Testis (tissue), 2 donors: ENCODE measurements at regions not wholly inside any gene's neighbourhood (a gene's known extent, or its start where the extent isn't known, plus 50 kb on each side); places are given as distances from the start of the nearest gene placed in this dataset.

ENCODE experiments used
- DNase-seq: peaks from one replicate; pipeline ENCODE4 v3.0.0-alpha.2; 2019
- H3K27ac ChIP-seq, 2 donors: fragments of 200-600 bp; sonication (generic); one replicate each; pipeline ENCODE4 v1.5.1; 2019
- H3K27me3 ChIP-seq: fragments of 200-600 bp; sonication (generic); one replicate; pipeline ENCODE4 v1.5.1; 2019
- H3K36me3 ChIP-seq: fragments of 200-600 bp; sonication (generic); one replicate; pipeline ENCODE4 v1.5.1; 2017; ENCODE audit warnings: low read depth; ENCODE audit errors: missing control alignments
- H3K4me1 ChIP-seq: fragments of 200-600 bp; sonication (generic); one replicate; pipeline ENCODE4 v1.5.1; 2019
- H3K4me3 ChIP-seq, 2 donors: fragments of 200-600 bp; sonication (generic); one replicate each; pipeline ENCODE4 v1.5.1; 2017 to 2019
- H3K9me3 ChIP-seq: fragments of 200-600 bp; sonication (generic); one replicate; pipeline ENCODE4 v1.5.1; 2017
- POLR2A ChIP-seq: fragments of 450-650 bp; IDR thresholded peaks from one replicate; pipeline ENCODE4 v1.6.1; 2017; ENCODE audit warnings: antibody characterized with exemption, mild to moderate bottlenecking, moderate library complexity
- WGBS, 2 donors: methylation state at CpG; one replicate each; pipeline ENCODE4 v1.1.5; 2018; 5-methylcytosine and 5-hydroxymethylcytosine counted together
- intact Hi-C: fragments of 100-400 bp; cut with DNase I; formaldehyde crosslinking; loops from one replicate; pipeline ENCODE4 v1.15.1; 2023; ENCODE audit warnings: low total_unique reads
- TF ChIP-seq, protein P1 (sequence below), 3 experiments: fragments of 450-650 bp in 2 of 3; fragments of 200-600 bp in 1 of 3; sonication (generic) in 1 of 3; IDR thresholded peaks; one replicate each; pipeline ENCODE4 v1.5.1; 2016 to 2019; ENCODE audit warnings: antibody characterized with exemption in 3 of 3, mild to moderate bottlenecking in 2 of 3, moderate library complexity in 1 of 3

DNA sequence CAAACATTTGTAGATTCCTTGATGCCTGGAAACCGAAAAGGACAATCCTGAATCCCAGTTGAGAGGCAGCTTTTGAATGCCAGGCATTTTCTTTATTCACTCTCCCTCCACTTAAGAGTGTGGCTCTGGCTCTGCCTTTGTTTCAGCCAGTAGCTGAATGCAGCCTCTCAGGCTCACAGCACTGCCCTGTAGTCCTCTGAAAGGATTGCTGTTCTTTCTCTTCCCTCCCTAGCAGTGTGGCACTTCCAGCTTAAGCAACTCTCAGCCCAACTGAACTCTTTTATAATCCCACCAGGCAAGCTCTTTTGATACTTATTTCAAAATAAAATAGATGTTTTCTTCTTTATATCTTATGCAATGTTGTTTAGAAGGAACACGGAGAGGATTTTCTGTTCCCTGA is 415.6 kb downstream of the GJA1 start:
- H3K27ac ChIP-seq: no peak overlapping the region
- no peaks in the 10 kb centered on the region for H3K36me3 ChIP-seq
- WGBS, 2 donors: 56 to 65% methylated on average over 2 of the region's 2 CpGs
- H3K27me3 ChIP-seq: no peaks in the 10 kb centered on the region
- no peak for DNase-seq
- H3K4me1 ChIP-seq: no peaks in the 10 kb centered on the region
- intact Hi-C loops: no loop called here
- no peaks in the 10 kb centered on the region for H3K9me3 ChIP-seq
- TF ChIP-seq POLR2A: no peak
- TF ChIP-seq, protein P1, sequence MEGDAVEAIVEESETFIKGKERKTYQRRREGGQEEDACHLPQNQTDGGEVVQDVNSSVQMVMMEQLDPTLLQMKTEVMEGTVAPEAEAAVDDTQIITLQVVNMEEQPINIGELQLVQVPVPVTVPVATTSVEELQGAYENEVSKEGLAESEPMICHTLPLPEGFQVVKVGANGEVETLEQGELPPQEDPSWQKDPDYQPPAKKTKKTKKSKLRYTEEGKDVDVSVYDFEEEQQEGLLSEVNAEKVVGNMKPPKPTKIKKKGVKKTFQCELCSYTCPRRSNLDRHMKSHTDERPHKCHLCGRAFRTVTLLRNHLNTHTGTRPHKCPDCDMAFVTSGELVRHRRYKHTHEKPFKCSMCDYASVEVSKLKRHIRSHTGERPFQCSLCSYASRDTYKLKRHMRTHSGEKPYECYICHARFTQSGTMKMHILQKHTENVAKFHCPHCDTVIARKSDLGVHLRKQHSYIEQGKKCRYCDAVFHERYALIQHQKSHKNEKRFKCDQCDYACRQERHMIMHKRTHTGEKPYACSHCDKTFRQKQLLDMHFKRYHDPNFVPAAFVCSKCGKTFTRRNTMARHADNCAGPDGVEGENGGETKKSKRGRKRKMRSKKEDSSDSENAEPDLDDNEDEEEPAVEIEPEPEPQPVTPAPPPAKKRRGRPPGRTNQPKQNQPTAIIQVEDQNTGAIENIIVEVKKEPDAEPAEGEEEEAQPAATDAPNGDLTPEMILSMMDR (IDR thresholded peaks at IDR 0.05): no peak
- H3K4me3 ChIP-seq: no peak overlapping the region

DNA sequence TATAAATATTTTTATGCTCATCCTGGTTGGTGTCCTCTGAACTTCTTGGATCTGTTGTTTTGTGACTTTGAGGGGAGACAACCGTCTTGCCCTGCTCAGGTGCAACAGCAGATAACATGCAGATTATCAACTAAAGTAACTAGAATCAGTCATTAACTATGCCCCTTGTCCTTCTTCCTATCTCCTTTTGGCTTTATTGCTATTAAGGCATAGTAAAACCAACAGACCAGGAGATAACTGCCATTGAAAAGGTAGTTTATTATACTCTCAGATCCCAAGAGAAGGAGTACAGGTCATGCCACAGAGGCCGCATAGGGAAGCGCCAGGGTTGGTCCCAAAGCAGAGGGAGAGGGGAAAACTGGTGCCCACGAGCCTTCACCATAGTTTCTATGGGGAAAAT is 418.2 kb downstream of the GJA1 start:
- WGBS, 2 donors: 80 to 91% methylated on average over 4 of the region's 4 CpGs
- TF ChIP-seq, protein P1 (IDR thresholded peaks at IDR 0.05): no peak
- TF ChIP-seq POLR2A: no peak

DNA sequence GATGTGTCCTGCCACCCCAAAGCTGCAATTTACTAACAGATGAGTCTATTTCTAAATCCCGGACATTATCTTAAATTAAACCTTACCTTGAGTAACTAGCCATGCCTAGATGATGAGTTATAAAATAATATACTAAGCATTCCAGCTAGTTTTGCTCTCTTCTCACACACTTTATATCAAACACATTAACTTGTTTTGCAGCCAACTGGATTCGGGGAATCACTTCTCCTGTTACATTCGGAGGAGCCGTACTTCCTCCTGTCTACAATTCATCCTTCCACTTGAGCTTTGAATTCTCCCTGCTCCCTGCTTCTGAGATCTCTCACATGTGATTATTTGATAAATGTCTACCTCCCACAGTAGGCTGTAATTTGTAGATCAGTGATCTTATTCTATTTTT is 420.1 kb downstream of the GJA1 start:
- Histone ChIP-seq H3K4me1 (no peaks in the 10 kb centered on the region), H3K27ac (no peak overlapping the region), H3K27me3 (no peaks in the 10 kb centered on the region), H3K36me3 (no peaks in the 10 kb centered on the region), H3K9me3 (no peaks in the 10 kb centered on the region), H3K4me3 (no peak overlapping the region)
- intact Hi-C loops: no loop called here
- TF ChIP-seq, protein P1 (IDR thresholded peaks at IDR 0.05): no peak
- no peak for TF ChIP-seq POLR2A
- DNase-seq: no peak
- WGBS, 2 donors: 88% methylated on average over 4 of the region's 4 CpGs

More for the DNA sequence above, 418.2 kb downstream of the GJA1 start:
- intact Hi-C loops: no loop called here
- Histone ChIP-seq H3K4me1 (no peaks in the 10 kb centered on the region), H3K9me3 (no peaks in the 10 kb centered on the region), H3K36me3 (no peaks in the 10 kb centered on the region), H3K4me3 (no peak overlapping the region), H3K27ac (no peak overlapping the region), H3K27me3 (no peaks in the 10 kb centered on the region)
- DNase-seq: no peak

DNA sequence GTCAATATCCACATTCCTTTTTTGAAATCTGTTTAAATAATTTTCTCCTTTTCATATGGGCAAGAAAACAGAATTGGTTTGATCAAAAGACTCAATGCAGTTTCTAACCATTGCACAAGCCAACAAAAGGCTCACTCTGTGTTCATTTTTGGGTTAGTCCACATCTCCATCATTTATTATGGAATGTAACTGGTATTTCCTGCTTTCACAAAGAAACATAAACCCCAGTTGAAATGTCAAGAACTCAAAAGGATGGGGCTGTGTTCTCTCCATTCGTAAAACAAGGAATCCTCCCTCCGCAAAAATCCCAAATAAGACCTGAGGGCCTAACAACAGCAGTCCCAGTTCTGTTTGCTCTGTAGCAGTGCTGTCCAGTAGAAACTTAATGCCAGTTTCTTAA is 420.9 kb downstream of the GJA1 start:
- TF ChIP-seq POLR2A: no peak
- TF ChIP-seq, protein P1 (IDR thresholded peaks at IDR 0.05): no peak
- H3K4me3 ChIP-seq: no peak overlapping the region
- intact Hi-C loops: no loop called here
- H3K27me3 ChIP-seq: no peaks in the 10 kb centered on the region
- DNase-seq: no peak
- H3K27ac ChIP-seq: no peak overlapping the region
- 88 to 90% methylated on average over 2 of the region's 2 CpGs for WGBS, 2 donors
- no peaks in the 10 kb centered on the region for H3K4me1 ChIP-seq
- no peaks in the 10 kb centered on the region for H3K9me3 ChIP-seq
- H3K36me3 ChIP-seq: no peaks in the 10 kb centered on the region

DNA sequence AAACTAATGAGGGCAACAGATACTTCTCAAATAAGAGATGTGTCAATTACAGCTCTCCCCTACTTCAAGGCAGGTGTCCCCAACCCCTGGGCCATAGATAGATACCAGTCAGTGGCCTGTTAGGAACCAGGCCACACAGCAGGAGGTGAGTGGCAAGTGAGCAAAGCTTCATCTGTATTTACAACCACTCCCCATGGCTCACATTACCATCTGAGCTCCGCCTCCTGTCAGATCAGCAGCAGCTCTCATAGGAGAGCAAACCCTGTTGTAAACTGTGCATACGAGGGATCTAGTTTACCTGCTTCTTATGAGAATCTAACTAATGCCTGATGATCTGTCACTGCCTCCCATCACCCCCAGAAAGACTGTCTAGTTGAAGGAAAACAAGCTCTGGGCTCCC is 422.1 kb downstream of the GJA1 start:
- 88 to 95% methylated on average over 2 of the region's 2 CpGs for WGBS, 2 donors
- Histone ChIP-seq H3K36me3 (no peaks in the 10 kb centered on the region), H3K4me3 (no peak overlapping the region), H3K4me1 (no peaks in the 10 kb centered on the region), H3K27ac (no peak overlapping the region), H3K27me3 (no peaks in the 10 kb centered on the region), H3K9me3 (no peaks in the 10 kb centered on the region)
- DNase-seq: no peak
- intact Hi-C loops: no loop called here
- no peak for TF ChIP-seq POLR2A
- TF ChIP-seq, protein P1 (IDR thresholded peaks at IDR 0.05): no peak
